HepG2 (cell line): ENCODE measurements at regions not wholly inside any gene's neighbourhood (a gene's known extent, or its start where the extent isn't known, plus 50 kb on each side); places are given as distances from the start of the nearest gene placed in this dataset.

Experiments used
- BCL3 ChIP-seq: sonication (generic); formaldehyde crosslinking; IDR thresholded peaks from 2 replicates; pipeline ENCODE4 v1.5.1; 2020; ENCODE audit warnings: mild to moderate bottlenecking, missing genetic modification reagents, moderate library complexity
- CTCF ChIP-seq: sonication (generic); formaldehyde crosslinking; IDR thresholded peaks from 2 replicates; pipeline ENCODE4 v1.5.0; 2020; ENCODE audit warnings: mild to moderate bottlenecking, missing genetic modification reagents, moderate library complexity
- HOMEZ ChIP-seq: IDR thresholded peaks from 2 replicates; pipeline ENCODE4 v1.6.1; 2016; ENCODE audit warnings: low read depth
- JUND ChIP-seq: sonication (generic); formaldehyde crosslinking; IDR thresholded peaks from 2 replicates; pipeline ENCODE4 v1.8.0; 2022; ENCODE audit warnings: mild to moderate bottlenecking, missing genetic modification reagents
- MAX ChIP-seq: IDR thresholded peaks from 2 replicates; pipeline ENCODE4 v1.6.1; 2012; ENCODE audit warnings: inconsistent platforms
- MTA1 ChIP-seq: sonication (generic); formaldehyde crosslinking; IDR thresholded peaks from 2 replicates; pipeline ENCODE4 v1.4.0; 2020; ENCODE audit warnings: missing genetic modification reagents, mild to moderate bottlenecking, borderline replicate concordance
- POLR2A ChIP-seq, 2 experiments: IDR thresholded peaks; 2 replicates each; pipeline ENCODE4 v1.6.1; 2011; ENCODE audit warnings: low read depth in 2 of 2, low read length in 2 of 2, mild to moderate bottlenecking in 1 of 2, moderate library complexity in 1 of 2; ENCODE audit not compliant: insufficient read depth in 1 of 2
- PRMT3 ChIP-seq: sonication (generic); formaldehyde crosslinking; IDR thresholded peaks from 2 replicates; pipeline ENCODE4 v1.8.1; 2022; ENCODE audit warnings: low read depth, mild to moderate bottlenecking, moderate library complexity, missing genetic modification reagents, borderline replicate concordance
- RERE ChIP-seq: IDR thresholded peaks from 2 replicates; pipeline ENCODE4 v1.6.1; 2016; ENCODE audit warnings: low read depth, missing genetic modification reagents, missing compliant biosample characterization
- SP2 ChIP-seq: sonication (generic); formaldehyde crosslinking; IDR thresholded peaks from 2 replicates; pipeline ENCODE4 v1.5.1; 2020; ENCODE audit warnings: mild to moderate bottlenecking, missing genetic modification reagents
- TEAD3 ChIP-seq: optimal IDR thresholded peaks from 2 replicates; pipeline ENCODE3; 2016; ENCODE audit warnings: borderline replicate concordance
- THAP9 ChIP-seq: sonication (generic); formaldehyde crosslinking; IDR thresholded peaks from 2 replicates; pipeline ENCODE4; 2020; ENCODE audit warnings: missing genetic modification reagents, mild to moderate bottlenecking, borderline replicate concordance
- ZNF3 ChIP-seq: IDR thresholded peaks from 2 replicates; pipeline ENCODE4 v1.7.0; 2017; ENCODE audit warnings: inconsistent platforms
- ZNF484 ChIP-seq: sonication (generic); formaldehyde crosslinking; IDR thresholded peaks from 2 replicates; pipeline ENCODE4 v1.5.1; 2020; ENCODE audit warnings: mild to moderate bottlenecking, low read depth, missing genetic modification reagents, borderline replicate concordance

GRCh38 chr5:97750576-97750975 lies 567.5 kb upstream of the RIOK2 start:
- TF ChIP-seq RERE (CRISPR knock-in tag): no peak
- no peak for TF ChIP-seq POLR2A (IDR thresholded peaks at IDR 0.05; ENCODE audit: insufficient read depth in 1 of 2, low read depth in 2 of 2, low read length in 2 of 2)
- TF ChIP-seq THAP9 (CRISPR knock-in tag): no peak
- TF ChIP-seq MAX: no peak
- no peak for TF ChIP-seq MTA1 (CRISPR knock-in tag)
- no peak for TF ChIP-seq BCL3 (CRISPR knock-in tag)
- TF ChIP-seq CTCF (CRISPR knock-in tag): no peak
- TF ChIP-seq JUND (CRISPR knock-in tag): no peak
- no peak for TF ChIP-seq HOMEZ (CRISPR knock-in tag)
- no peak for TF ChIP-seq TEAD3 (CRISPR knock-in tag)
- no peak for TF ChIP-seq PRMT3 (CRISPR knock-in tag)
- no peak for TF ChIP-seq ZNF484 (CRISPR knock-in tag)
- TF ChIP-seq SP2 (CRISPR knock-in tag): no peak
- TF ChIP-seq ZNF3: no peak
